NB4 (cell line): ENCODE measurements at regions not wholly inside any gene's neighbourhood (a gene's known extent, or its start where the extent isn't known, plus 50 kb on each side); places are given as distances from the start of the nearest gene placed in this dataset.

ENCODE experiments used
- DNase-seq: peaks from one replicate; pipeline ENCODE4 v3.0.0; 2010; ENCODE audit warnings: low read depth
- H3K4me3 ChIP-seq: one replicate; pipeline ENCODE4 v1.5.1; 2011; ENCODE audit warnings: mild to moderate bottlenecking, low read depth, low read length, moderate library complexity
- CTCF ChIP-seq: IDR thresholded peaks from one replicate; pipeline ENCODE4 v1.5.1; 2012; ENCODE audit warnings: low read depth, low read length
- MAX ChIP-seq: IDR thresholded peaks from 2 replicates; pipeline ENCODE4 v1.6.1; 2011; ENCODE audit warnings: low read depth, low read length
- MYC ChIP-seq: IDR thresholded peaks from 2 replicates; pipeline ENCODE4 v1.6.1; 2011; ENCODE audit warnings: low read depth, low read length
- POLR2A ChIP-seq: IDR thresholded peaks from 2 replicates; pipeline ENCODE4 v1.6.1; 2011; ENCODE audit warnings: mild to moderate bottlenecking; ENCODE audit not compliant: insufficient read length; ENCODE audit errors: extremely low read depth

GRCh38 chr5:54774281-54775170 lies 210.9 kb downstream of the ESM1 start:
- no peak overlapping the region for H3K4me3 ChIP-seq
- DNase-seq, result no peak
- TF ChIP-seq POLR2A, result no peak
- TF ChIP-seq MYC, result no peak

- no peak for DNase-seq
- TF ChIP-seq CTCF (no peak), POLR2A (no peak), MYC (no peak), MAX (no peak)
- H3K4me3 ChIP-seq, result no peak overlapping the region
Observed at GRCh38 chr5:54772684-54773083, 212.7 kb downstream of the ESM1 start.

- no peak overlapping the region for H3K4me3 ChIP-seq
- no peak for DNase-seq
- TF ChIP-seq MYC, result no peak
- no peak for TF ChIP-seq POLR2A
- no peak for TF ChIP-seq MAX
- no peak for TF ChIP-seq CTCF
Observed at GRCh38 chr5:54772231-54772630, 213.2 kb downstream of the ESM1 start.

- TF ChIP-seq MAX (no peak), CTCF (no peak), MYC (no peak), POLR2A (no peak)
- no peak for DNase-seq
- no peak overlapping the region for H3K4me3 ChIP-seq
Observed at GRCh38 chr5:54769746-54770145, 215.6 kb downstream of the ESM1 start.

GRCh38 chr5:54769072-54769471 lies 216.3 kb downstream of the ESM1 start:
- TF ChIP-seq CTCF, result no peak
- TF ChIP-seq MYC, result no peak
- TF ChIP-seq POLR2A, result no peak
- TF ChIP-seq MAX, result no peak
- DNase-seq, result no peak
- no peak overlapping the region for H3K4me3 ChIP-seq

GRCh38 chr5:54766748-54767147 lies 218.6 kb downstream of the ESM1 start:
- no peak overlapping the region for H3K4me3 ChIP-seq
- no peak for DNase-seq
- TF ChIP-seq MYC (no peak), MAX (no peak), POLR2A (no peak), CTCF (no peak)
